Activated T-cell treated with anti-CD3 and anti-CD28 coated beads, Interleukin-2, amount 50 U/mL, for 48 hours (primary cell): ENCODE measurements at regions not wholly inside any gene's neighbourhood (a gene's known extent, or its start where the extent isn't known, plus 50 kb on each side); places are given as distances from the start of the nearest gene placed in this dataset.
"Not testable (repeated sequence)": the region's sequence is repeated elsewhere in the genome, so short reads cannot be mapped to it uniquely, and the experiment has no call there.

Experiments
- DNase-seq, 2 experiments: peaks; one replicate each; pipeline ENCODE4 v3.0.0-alpha.2; 2020

- DNase-seq = no peak
Measured at GRCh38 chr2:16058747-16059358, 118.5 kb downstream of the MYCN start.

- no peak for DNase-seq
Measured at GRCh38 chr2:16058256-16058655, 117.9 kb downstream of the MYCN start.

DNA sequence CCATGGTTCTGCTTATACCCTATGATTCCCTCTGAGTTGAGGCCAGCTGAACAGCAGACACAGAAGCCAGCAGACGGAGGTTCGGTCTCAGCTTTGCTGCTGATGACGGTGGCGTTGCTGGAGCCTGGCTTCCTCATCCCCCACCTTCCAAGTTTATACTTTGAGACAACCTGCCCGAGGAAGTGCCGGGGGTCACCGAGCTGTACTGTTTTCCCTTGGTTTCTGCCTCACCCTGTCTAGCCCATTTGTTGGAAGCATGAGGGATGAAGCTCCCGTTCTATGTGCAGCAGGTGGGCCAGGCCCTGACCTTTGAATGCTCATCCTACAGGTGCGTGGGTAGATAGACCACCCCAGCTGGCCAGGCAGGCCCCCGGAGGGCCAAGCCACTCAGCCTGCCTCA lies 117.3 kb downstream of the MYCN start:
- DNase-seq = no peak

DNA sequence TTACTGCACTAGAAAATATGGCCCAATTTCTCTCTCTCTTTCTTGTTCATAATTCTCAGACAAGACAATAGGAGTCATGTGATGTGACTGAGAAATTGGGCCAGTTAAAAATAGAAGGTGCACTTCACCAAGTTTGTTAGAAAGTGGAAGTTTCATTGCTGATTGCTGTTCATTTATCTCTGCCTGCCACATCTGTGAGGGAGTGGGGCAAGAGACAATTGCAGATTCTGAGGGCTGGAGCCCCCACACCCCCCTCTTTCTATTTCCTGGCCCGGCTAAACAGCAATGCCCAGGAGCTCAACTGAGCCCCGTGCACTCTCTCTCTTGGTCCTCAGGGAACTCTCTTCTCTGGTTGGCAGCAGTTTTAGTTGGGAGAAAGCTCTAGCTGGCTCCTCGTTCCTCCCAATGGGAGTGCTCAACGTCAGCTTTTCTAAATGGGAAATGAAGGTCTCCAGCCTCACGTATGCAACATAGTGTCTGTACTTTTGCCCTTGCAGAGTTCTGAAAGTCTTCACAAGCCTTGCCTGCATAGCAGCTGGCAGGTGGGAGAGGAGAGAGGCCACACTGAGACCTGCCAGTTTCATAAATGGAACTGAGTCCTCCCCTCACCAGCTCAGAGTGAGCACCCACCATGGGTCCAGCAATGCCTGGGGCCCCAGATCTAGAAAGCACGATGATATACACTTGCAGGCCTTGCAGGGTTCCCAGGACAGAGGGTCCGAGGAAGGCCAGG lies 115.7 kb downstream of the MYCN start:
- DNase-seq = no peak

DNA sequence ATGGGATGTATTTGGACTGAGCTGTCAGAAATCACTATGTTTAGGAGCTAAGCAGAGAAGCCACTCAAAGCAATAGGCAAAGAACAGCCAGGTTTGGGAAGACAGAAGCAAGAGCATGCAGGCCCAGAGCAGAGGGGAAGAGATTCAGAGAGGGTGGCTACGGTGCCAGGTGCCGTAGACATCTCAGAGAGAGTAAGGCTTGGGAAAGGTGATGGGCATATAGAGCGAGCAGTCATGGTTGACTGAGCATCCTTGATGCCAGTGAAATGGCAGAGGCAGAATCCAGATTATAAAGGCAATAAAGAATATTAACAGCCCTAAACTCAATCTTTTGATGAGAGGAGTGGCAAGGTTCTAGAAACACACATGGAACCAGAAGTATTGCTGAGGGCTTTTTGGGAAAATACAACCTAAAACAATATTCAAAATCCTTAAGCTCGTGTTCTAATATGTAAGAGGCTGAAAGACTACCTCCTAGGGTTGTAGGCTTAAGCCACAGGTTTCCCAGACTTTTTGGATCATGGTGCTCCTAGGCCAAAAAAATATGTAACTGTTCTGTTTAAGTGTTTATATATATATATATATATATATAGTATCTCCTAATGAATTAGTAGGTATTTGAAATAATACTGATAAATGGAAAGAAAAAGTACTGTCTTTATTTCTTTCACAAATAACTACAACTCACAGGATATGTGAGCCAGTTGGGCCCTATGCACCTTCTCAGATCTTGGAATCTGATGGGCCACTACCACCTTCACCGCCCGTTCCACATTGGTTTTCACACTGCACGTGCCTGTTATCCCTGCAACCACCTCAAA lies 113.3 kb downstream of the MYCN start:
- no peak for DNase-seq

DNA sequence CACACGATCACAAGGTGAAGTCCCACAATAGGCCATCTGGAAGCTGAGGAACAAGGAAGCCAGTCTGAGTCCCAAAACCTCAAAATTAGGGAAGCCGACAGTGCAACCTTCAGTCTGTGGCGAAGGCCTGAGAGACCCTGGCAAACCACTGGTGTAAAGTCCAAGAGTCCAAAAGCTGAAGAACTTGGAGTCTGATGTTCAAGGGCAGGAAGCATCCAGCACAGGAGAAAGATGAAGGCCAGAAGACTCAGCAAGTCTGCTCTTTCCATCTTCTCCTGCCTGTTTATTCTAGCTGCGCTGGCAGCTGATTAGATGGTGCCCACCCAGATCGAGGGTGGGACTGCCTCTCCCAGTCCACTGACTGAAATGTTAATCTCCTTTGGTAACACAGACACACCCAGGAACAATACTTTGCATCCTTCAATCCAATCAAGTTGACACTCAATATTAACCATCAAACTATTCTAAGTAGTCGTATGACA lies 112.3 kb downstream of the MYCN start:
- DNase-seq = not testable (repeated sequence)

- no peak for DNase-seq
Measured at GRCh38 chr2:16051841-16052564, 111.7 kb downstream of the MYCN start.

- no peak for DNase-seq
Measured at GRCh38 chr2:16050908-16051489, 110.6 kb downstream of the MYCN start.

- no peak for DNase-seq
Measured at GRCh38 chr2:16050261-16050907, 110.0 kb downstream of the MYCN start.

DNA sequence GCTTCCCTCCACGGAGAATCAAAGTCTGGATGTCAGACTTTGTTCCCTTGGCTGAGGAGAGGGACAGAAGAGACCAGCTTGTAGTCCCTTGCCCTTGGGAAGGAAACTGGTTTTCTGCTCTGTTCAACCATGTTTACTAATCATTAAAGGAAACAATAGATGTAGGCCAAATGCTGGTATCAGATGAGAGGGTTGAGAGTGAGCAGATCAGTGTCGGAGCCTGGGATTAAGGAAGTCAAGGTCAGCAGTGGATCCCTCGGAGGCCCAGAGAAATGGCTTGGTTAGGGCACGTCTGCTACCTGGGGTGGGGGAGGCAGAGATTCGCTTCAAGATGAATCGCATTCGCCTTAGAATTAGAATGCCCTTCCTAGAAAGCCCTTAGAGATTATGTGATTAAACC lies 109.1 kb downstream of the MYCN start:
- no peak for DNase-seq

- DNase-seq = no peak
Measured at GRCh38 chr2:16048466-16048865, 108.1 kb downstream of the MYCN start.

- DNase-seq = no peak
Measured at GRCh38 chr2:16047701-16048100, 107.4 kb downstream of the MYCN start.

- DNase-seq = no peak
Measured at GRCh38 chr2:16046649-16047048, 106.3 kb downstream of the MYCN start.

DNA sequence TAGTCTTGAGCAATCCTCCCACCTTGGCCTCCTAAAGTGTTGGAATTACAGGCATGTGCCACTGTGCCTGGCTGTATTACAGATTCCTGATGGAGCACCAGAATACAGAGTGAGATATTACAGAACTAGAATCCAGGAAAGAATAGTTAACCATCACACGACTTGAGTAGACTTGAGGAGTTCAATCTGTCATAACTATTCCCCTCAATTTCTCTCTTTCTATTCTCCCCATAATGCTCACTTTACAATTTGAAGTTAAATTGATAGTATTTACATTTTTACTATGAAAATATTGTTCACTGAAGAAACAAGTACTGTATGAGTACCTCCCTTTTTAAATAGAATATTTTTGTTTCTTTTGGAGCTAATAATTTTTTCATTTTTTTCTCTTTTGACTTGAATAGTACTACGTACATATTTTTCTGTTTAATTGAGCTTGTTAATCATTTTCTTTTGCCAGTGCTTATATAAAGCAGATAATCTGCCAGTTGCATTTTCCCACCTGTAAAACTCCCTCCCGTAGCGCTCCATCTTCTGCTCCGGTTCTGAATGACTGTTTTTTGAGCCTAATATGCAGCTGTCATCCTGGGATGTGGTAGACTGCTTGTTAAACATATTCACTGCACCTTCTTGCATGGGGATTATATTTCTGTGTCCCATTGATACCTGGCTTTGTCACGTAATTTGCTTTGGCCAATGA lies 105.5 kb downstream of the MYCN start:
- DNase-seq = no peak

- DNase-seq = no peak
Measured at GRCh38 chr2:16044946-16045456, 104.7 kb downstream of the MYCN start.

- no peak for DNase-seq
Measured at GRCh38 chr2:16043627-16044026, 103.3 kb downstream of the MYCN start.

DNA sequence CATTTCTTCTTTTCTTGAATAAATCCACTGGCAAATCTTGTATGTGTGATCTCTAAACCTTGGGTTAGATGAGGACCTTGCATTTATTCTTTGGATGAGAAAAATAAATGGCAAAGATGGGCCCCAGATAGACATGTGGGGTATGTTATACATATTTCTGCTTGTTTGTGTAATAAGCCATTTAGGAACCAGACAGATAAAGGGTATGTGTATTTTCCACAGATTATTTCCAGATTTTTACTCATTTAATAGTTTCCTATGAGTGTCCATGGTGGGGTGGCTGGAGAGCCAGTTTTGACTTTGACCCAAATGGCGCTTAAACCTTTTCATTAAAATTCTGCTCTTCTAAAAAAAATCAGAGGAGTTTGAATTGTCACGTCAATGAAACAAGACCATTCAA lies 102.8 kb downstream of the MYCN start:
- DNase-seq = no peak

- no peak for DNase-seq
Measured at GRCh38 chr2:16042201-16042700, 101.9 kb downstream of the MYCN start.

DNA sequence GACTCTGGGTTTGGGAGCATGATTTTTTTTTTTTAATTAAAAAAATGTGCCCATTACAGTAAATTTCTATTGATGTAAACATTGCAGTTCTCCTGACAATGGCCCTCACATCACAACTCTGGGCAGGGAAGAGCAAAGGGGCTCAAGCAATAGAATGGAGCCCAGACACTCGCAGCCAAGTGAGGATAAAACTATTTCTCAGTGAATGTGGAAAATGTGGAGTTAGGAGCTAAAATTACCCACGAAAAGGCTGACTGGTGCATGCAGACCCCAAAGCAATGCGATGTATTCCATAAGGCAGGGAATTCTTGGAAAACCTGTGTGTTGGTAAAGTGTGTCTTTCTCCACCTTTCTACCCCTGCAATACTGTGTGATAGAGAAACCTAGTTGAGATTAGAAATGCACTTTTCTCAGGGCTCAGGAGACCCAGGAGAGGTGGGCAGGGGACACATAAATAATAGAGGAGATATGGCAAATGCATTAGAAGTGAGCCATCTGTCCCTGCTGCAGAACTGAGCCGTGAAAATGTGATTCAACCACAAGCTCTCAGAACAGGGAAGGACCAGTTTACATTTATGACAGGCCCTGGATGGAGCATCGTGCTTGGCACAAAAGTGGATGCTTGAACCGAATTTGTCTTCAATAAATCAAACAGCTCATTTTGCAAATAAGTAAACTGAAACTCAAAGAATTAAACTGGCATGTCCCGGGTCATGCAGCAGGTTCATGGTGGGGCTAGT lies 100.1 kb downstream of the MYCN start:
- DNase-seq = no peak

GRCh38 chr2:16039823-16040222 lies 99.5 kb downstream of the MYCN start:
- DNase-seq = no peak
